Natural killer cell (primary cell): ENCODE measurements at regions not wholly inside any gene's neighbourhood (a gene's known extent, or its start where the extent isn't known, plus 50 kb on each side); places are given as distances from the start of the nearest gene placed in this dataset.

Experiments
- ATAC-seq, 3 donors: fragments of 150-1000 bp in 2 of 3; fragments of 200-7000 bp in 1 of 3; cut with Tn5 transposase; 1 replicate in 1 of 3; 2 replicates in 2 of 3; pipeline ENCODE4 v1.10.0; 2021; ENCODE audit warnings: mild to moderate bottlenecking in 2 of 3, moderate library complexity in 2 of 3
- DNase-seq, 2 donors: peaks; one replicate each; pipeline versions ENCODE4 v3.0.0 to v3.0.0-alpha.2; 2013 to 2021; ENCODE audit warnings: mixed read lengths in 1 of 2
- H3K27ac ChIP-seq: one replicate; pipeline ENCODE4 v1.5.1; 2013; ENCODE audit warnings: mild to moderate bottlenecking, low read length
- H3K27me3 ChIP-seq: one replicate; pipeline ENCODE4 v1.6.1; 2013; ENCODE audit warnings: low read length; ENCODE audit not compliant: control insufficient read depth, insufficient read depth
- H3K36me3 ChIP-seq: one replicate; pipeline ENCODE4 v1.6.1; 2013; ENCODE audit warnings: low read length; ENCODE audit not compliant: control insufficient read depth, insufficient read depth
- H3K4me1 ChIP-seq: one replicate; pipeline ENCODE4 v1.6.1; 2013; ENCODE audit warnings: low read length; ENCODE audit not compliant: control insufficient read depth, insufficient read depth
- H3K4me3 ChIP-seq: one replicate; pipeline ENCODE4 v1.5.1; 2013; ENCODE audit warnings: low read length
- H3K9me3 ChIP-seq: one replicate; pipeline ENCODE4 v1.6.1; 2013; ENCODE audit warnings: low read length; ENCODE audit not compliant: control insufficient read depth, insufficient read depth
- H3K27ac Mint-ChIP-seq, 2 donors: one replicate each; pipeline ENCODE4 v1.8.0; 2022; ENCODE audit warnings: mild to moderate bottlenecking in 2 of 2, mixed read lengths in 2 of 2, moderate library complexity in 1 of 2
- H3K27me3 Mint-ChIP-seq, 2 donors: one replicate each; pipeline ENCODE4 v1.8.0; 2022; ENCODE audit warnings: low read depth in 2 of 2, mixed read lengths in 2 of 2
- H3K36me3 Mint-ChIP-seq: one replicate; pipeline ENCODE4 v1.8.0; 2022; ENCODE audit warnings: mixed read lengths
- H3K4me1 Mint-ChIP-seq, 2 donors: one replicate each; pipeline ENCODE4 v1.8.0; 2022; ENCODE audit warnings: mixed read lengths in 2 of 2
- H3K4me3 Mint-ChIP-seq: one replicate; pipeline ENCODE4 v1.8.0; 2022; ENCODE audit warnings: mild to moderate bottlenecking, moderate library complexity, mixed read lengths
- H3K9me3 Mint-ChIP-seq, 2 donors: one replicate each; pipeline ENCODE4 v1.8.0; 2022; ENCODE audit warnings: mixed read lengths in 2 of 2
- CTCF ChIP-seq: fragments of 200-600 bp; IDR thresholded peaks from one replicate; pipeline ENCODE4 v1.8.0; 2022; ENCODE audit warnings: antibody characterized with exemption
- WGBS: methylation state at CpG from one replicate; pipeline ENCODE4 v1.1.7; 2013; ENCODE audit warnings: missing lambda C conversion rate; ENCODE audit not compliant: insufficient coverage; 5-methylcytosine and 5-hydroxymethylcytosine counted together
- intact Hi-C: fragments of 100-400 bp; cut with micrococcal nuclease; formaldehyde crosslinking; loops from one replicate; pipeline ENCODE4 v1.14.2; 2022

GRCh38 chr6:54695815-54696214, 150.8 kb upstream of the FAM83B start:
- H3K4me3 ChIP-seq: no peak overlapping the region
- peaks cover 0 to 4% of the 10 kb centered on the region in 2 donors for H3K9me3 Mint-ChIP-seq
- no peak for TF ChIP-seq CTCF
- H3K27me3 ChIP-seq: no peaks in the 10 kb centered on the region
- H3K36me3 ChIP-seq: no peaks in the 10 kb centered on the region
- intact Hi-C loops: no loop called here
- no peak overlapping the region for H3K27ac ChIP-seq
- H3K36me3 Mint-ChIP-seq: no peaks in the 10 kb centered on the region
- ATAC-seq (no peak), DNase-seq (no peak)
- H3K27ac Mint-ChIP-seq: no peak overlapping the region
- no peaks in the 10 kb centered on the region for H3K4me1 ChIP-seq
- no peaks in the 10 kb centered on the region for H3K9me3 ChIP-seq
- no peaks in the 10 kb centered on the region for H3K4me1 Mint-ChIP-seq
- peaks cover 0 to 3% of the 10 kb centered on the region in 2 donors for H3K27me3 Mint-ChIP-seq
- WGBS: 100% methylated on average over 2 of the region's 3 CpGs
- H3K4me3 Mint-ChIP-seq: no peak overlapping the region

GRCh38 chr6:54697424-54697823, 149.1 kb upstream of the FAM83B start:
- no peaks in the 10 kb centered on the region for H3K36me3 ChIP-seq
- intact Hi-C loops: no loop called here
- H3K27ac ChIP-seq: no peak overlapping the region
- DNase-seq (no peak), ATAC-seq (no peak)
- H3K4me3 ChIP-seq: no peak overlapping the region
- Mint-ChIP-seq H3K4me1 (no peaks in the 10 kb centered on the region), H3K4me3 (no peak overlapping the region), H3K9me3 (peaks cover 0 to 2% of the 10 kb centered on the region in 2 donors), H3K27ac (no peak overlapping the region), H3K36me3 (no peaks in the 10 kb centered on the region), H3K27me3 (no peaks in the 10 kb centered on the region)
- no peaks in the 10 kb centered on the region for H3K4me1 ChIP-seq
- no peak for TF ChIP-seq CTCF
- no peaks in the 10 kb centered on the region for H3K9me3 ChIP-seq
- H3K27me3 ChIP-seq: no peaks in the 10 kb centered on the region
- 77% methylated on average over 3 of the region's 3 CpGs for WGBS

GRCh38 chr6:54698974-54699373, 147.6 kb upstream of the FAM83B start:
- 51% methylated on average over 3 of the region's 3 CpGs for WGBS
- intact Hi-C loops: no loop called here

More at GRCh38 chr6:54698974-54699373, 147.6 kb upstream of the FAM83B start:
- Histone ChIP-seq H3K36me3 (no peaks in the 10 kb centered on the region), H3K4me3 (no peak overlapping the region), H3K9me3 (no peaks in the 10 kb centered on the region), H3K27me3 (no peaks in the 10 kb centered on the region), H3K4me1 (no peaks in the 10 kb centered on the region), H3K27ac (no peak overlapping the region)
- no peak for TF ChIP-seq CTCF
- peaks cover 0 to 2% of the 10 kb centered on the region in 2 donors for H3K9me3 Mint-ChIP-seq
- no peaks in the 10 kb centered on the region for H3K4me1 Mint-ChIP-seq
- no peak overlapping the region for H3K4me3 Mint-ChIP-seq
- no peaks in the 10 kb centered on the region for H3K36me3 Mint-ChIP-seq
- H3K27me3 Mint-ChIP-seq: no peaks in the 10 kb centered on the region
- no peak overlapping the region for H3K27ac Mint-ChIP-seq
- ATAC-seq: no peak
- no peak for DNase-seq
